HCT116 (cell line): ENCODE measurements at regions not wholly inside any gene's neighbourhood (a gene's known extent, or its start where the extent isn't known, plus 50 kb on each side); places are given as distances from the start of the nearest gene placed in this dataset.

ENCODE experiments used
- CEBPB ChIP-seq: IDR thresholded peaks from 2 replicates; pipeline ENCODE4 v1.6.1; 2012; ENCODE audit warnings: low read depth
- CTCF ChIP-seq, 3 experiments: fragments of 200-600 bp in 1 of 3; sonication (generic) in 1 of 3; IDR thresholded peaks in 2 of 3; conservative IDR thresholded peaks in 1 of 3; 2 replicates each; pipeline ENCODE4 v1.5.1; 2012 to 2017; ENCODE audit warnings: low read depth in 2 of 3, low read length in 2 of 3, antibody characterized with exemption in 1 of 3, borderline replicate concordance in 1 of 3, control low read depth in 1 of 3, mild to moderate bottlenecking in 1 of 3, mixed read lengths in 1 of 3, mixed run types in 1 of 3, moderate library complexity in 1 of 3; ENCODE audit not compliant: insufficient read depth in 1 of 3
- JUND ChIP-seq: IDR thresholded peaks from 2 replicates; pipeline ENCODE4 v1.6.1; 2012
- POLR2A ChIP-seq: IDR thresholded peaks from 2 replicates; pipeline ENCODE4 v1.7.0; 2011; ENCODE audit warnings: borderline replicate concordance; ENCODE audit not compliant: insufficient read depth, insufficient read length; ENCODE audit errors: extremely low read depth
- REST ChIP-seq: IDR thresholded peaks from 2 replicates; pipeline ENCODE4 v1.6.1; 2012; ENCODE audit warnings: low read depth
- SRF ChIP-seq: IDR thresholded peaks from 2 replicates; pipeline ENCODE4 v1.6.1; 2012; ENCODE audit warnings: low read depth
- ZFX ChIP-seq: fragments of 450-650 bp; IDR thresholded peaks from 2 replicates; pipeline ENCODE4 v1.6.1; 2017

- TF ChIP-seq CTCF (IDR thresholded peaks at IDR 0.05 in 2 of 3, conservative IDR thresholded peaks at IDR 0.05 in 1 of 3; ENCODE audit: borderline replicate concordance in 1 of 3, insufficient read depth in 1 of 3, low read depth in 2 of 3, low read length in 2 of 3) (no peak), SRF (no peak), JUND (no peak), CEBPB (no peak), ZFX (no peak), POLR2A (no peak), REST (no peak)
Observed at GRCh38 chr3:69612791-69613190, 126.5 kb upstream of the MITF start.
